ENCODE measurements at regions not wholly inside any gene's neighbourhood (a gene's known extent, or its start where the extent isn't known, plus 50 kb on each side); places are given as distances from the start of the nearest gene placed in this dataset.

DNA sequence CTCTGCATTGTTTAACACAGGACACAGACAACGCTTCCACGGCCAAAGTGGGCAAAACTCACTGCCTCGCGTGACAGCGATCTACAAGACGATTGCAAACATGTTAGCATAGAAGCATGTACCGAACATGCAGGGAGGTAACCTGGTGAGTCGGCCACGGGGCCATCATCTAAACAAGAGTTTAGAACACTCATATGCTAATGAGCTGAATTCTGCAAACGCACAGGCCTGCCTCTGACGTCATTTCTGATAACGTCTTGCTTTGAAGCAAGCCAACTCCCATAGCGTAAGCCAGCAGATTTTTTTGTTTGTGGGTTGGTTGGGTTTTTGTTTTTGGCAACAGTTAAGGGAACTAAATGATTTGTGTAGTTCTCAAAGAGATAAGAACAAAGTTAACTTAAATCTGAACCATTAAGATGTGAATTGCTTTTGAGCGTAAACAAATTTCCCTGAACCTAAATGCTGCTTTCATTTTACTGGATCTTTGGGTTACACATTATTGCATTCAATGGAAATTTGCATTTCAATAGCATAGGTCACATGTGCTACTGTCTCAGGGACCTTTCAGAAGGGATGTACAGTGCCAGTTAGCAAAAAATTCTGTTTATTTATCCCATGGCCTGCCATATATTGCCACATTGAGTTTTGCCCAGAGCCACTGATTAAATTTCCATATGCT, 184.5 kb upstream of the PDE10A start:
- Histone ChIP-seq H3K36me3 (ENCODE audit: control insufficient read depth in 2 of 3, insufficient read depth in 3 of 3, low read length in 3 of 3) (no peaks in the 10 kb centered on the region), H3K9me3 (ENCODE audit: control insufficient read depth in 2 of 3, insufficient read depth in 1 of 3, low read length in 3 of 3) (no peaks in the 10 kb centered on the region), H3K4me1 (ENCODE audit: control insufficient read depth in 2 of 3, insufficient read depth in 2 of 3, low read depth in 1 of 3, low read length in 3 of 3) (peaks cover 0 to 12% (median 5%) of the 10 kb centered on the region in 3 donors), H3K27me3 (ENCODE audit: control insufficient read depth, insufficient read depth, low read length) (peaks cover 3% of the 10 kb centered on the region), H3K4me3 (ENCODE audit: low read length in 3 of 3) (no peak overlapping the region), H3K27ac (ENCODE audit: low read depth in 2 of 2, low read length in 2 of 2) (no peak overlapping the region), H3K9ac (ENCODE audit: low read length in 3 of 3) (no peak overlapping the region)
- TF ChIP-seq, protein P1, sequence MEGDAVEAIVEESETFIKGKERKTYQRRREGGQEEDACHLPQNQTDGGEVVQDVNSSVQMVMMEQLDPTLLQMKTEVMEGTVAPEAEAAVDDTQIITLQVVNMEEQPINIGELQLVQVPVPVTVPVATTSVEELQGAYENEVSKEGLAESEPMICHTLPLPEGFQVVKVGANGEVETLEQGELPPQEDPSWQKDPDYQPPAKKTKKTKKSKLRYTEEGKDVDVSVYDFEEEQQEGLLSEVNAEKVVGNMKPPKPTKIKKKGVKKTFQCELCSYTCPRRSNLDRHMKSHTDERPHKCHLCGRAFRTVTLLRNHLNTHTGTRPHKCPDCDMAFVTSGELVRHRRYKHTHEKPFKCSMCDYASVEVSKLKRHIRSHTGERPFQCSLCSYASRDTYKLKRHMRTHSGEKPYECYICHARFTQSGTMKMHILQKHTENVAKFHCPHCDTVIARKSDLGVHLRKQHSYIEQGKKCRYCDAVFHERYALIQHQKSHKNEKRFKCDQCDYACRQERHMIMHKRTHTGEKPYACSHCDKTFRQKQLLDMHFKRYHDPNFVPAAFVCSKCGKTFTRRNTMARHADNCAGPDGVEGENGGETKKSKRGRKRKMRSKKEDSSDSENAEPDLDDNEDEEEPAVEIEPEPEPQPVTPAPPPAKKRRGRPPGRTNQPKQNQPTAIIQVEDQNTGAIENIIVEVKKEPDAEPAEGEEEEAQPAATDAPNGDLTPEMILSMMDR (IDR thresholded peaks at IDR 0.05; ENCODE audit: borderline replicate concordance, extremely low read depth, insufficient read depth), result no peak
- DNase-seq, result peak in 1 of 5 donors; percentile 68
- no peak for FAIRE-seq
- intact Hi-C loops (cut with DNase I), result loop anchor here (5.0 kb wide), 1 partner anchor 400 kb away; no protein-coding TSS in a partner anchor

GRCh38 chr6:165846123-165846966, 183.3 kb upstream of the PDE10A start:
- TF ChIP-seq, protein P1 (IDR thresholded peaks at IDR 0.05; ENCODE audit: borderline replicate concordance, extremely low read depth, insufficient read depth), result no peak
- peaks cover 0 to 12% (median 5%) of the 10 kb centered on the region in 3 donors for H3K4me1 ChIP-seq (ENCODE audit: control insufficient read depth in 2 of 3, insufficient read depth in 2 of 3, low read depth in 1 of 3, low read length in 3 of 3)
- H3K27me3 ChIP-seq (ENCODE audit: control insufficient read depth, insufficient read depth, low read length), result peaks cover 2% of the 10 kb centered on the region
- no peak for FAIRE-seq
- no peaks in the 10 kb centered on the region for H3K9me3 ChIP-seq (ENCODE audit: control insufficient read depth in 2 of 3, insufficient read depth in 1 of 3, low read length in 3 of 3)
- peak overlapping the region in 2 of 3 donors; percentile 19 to 28 for H3K4me3 ChIP-seq (ENCODE audit: low read length in 3 of 3)
- intact Hi-C loops (cut with DNase I), result loop anchor here (5.0 kb wide), 1 partner anchor 399 kb away; no protein-coding TSS in a partner anchor
- no peak overlapping the region for H3K27ac ChIP-seq (ENCODE audit: low read depth in 2 of 2, low read length in 2 of 2)
- H3K9ac ChIP-seq (ENCODE audit: low read length in 3 of 3), result no peak overlapping the region
- no peak for DNase-seq
- H3K36me3 ChIP-seq (ENCODE audit: control insufficient read depth in 2 of 3, insufficient read depth in 3 of 3, low read length in 3 of 3), result no peaks in the 10 kb centered on the region

GRCh38 chr6:165845493-165845892, 182.5 kb upstream of the PDE10A start:
- DNase-seq, result peak in 2 of 5 donors; percentile 63 to 85
- Histone ChIP-seq H3K9me3 (ENCODE audit: control insufficient read depth in 2 of 3, insufficient read depth in 1 of 3, low read length in 3 of 3) (no peaks in the 10 kb centered on the region), H3K27me3 (ENCODE audit: control insufficient read depth, insufficient read depth, low read length) (peaks cover 2% of the 10 kb centered on the region), H3K36me3 (ENCODE audit: control insufficient read depth in 2 of 3, insufficient read depth in 3 of 3, low read length in 3 of 3) (no peaks in the 10 kb centered on the region), H3K27ac (ENCODE audit: low read depth in 2 of 2, low read length in 2 of 2) (no peak overlapping the region), H3K9ac (ENCODE audit: low read length in 3 of 3) (no peak overlapping the region), H3K4me1 (ENCODE audit: control insufficient read depth in 2 of 3, insufficient read depth in 2 of 3, low read depth in 1 of 3, low read length in 3 of 3) (peaks cover 0 to 12% (median 5%) of the 10 kb centered on the region in 3 donors), H3K4me3 (ENCODE audit: low read length in 3 of 3) (no peak overlapping the region)
- intact Hi-C loops (cut with DNase I), result loop anchor here (5.0 kb wide), 1 partner anchor 398 kb away; no protein-coding TSS in a partner anchor
- FAIRE-seq, result no peak
- TF ChIP-seq, protein P1 (IDR thresholded peaks at IDR 0.05; ENCODE audit: borderline replicate concordance, extremely low read depth, insufficient read depth), result no peak

Measured in kidney (tissue), 13 donors.